ENCODE measurements at regions not wholly inside any gene's neighbourhood (a gene's known extent, or its start where the extent isn't known, plus 50 kb on each side); places are given as distances from the start of the nearest gene placed in this dataset.
A peak's percentile ranks its signal among the peaks of the same experiment; 100 is the strongest.

GRCh38 chr9:79801459-79801858, 229.7 kb downstream of the TLE4 start:
- DNase-seq, result no peak

DNA sequence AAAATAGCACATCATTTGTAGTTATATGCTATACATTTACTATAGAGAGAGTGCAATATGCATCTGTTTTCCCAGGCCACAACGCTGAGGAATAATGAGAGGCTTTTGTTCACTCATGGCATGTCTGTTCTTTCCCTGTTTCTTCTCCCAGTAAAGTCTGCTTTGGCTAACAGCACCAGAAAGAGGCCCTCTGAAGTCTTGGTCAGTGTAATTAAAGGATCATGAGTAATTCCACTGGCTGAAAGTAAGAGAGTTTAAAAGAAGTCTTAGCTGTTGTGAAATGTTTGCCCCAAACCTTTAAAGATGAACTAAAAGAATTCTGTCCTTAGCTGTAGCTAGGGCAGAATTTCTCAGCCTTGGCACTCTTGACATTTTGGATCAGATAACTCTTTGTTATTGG, 228.8 kb downstream of the TLE4 start:
- DNase-seq, result no peak

GRCh38 chr9:79799691-79800335, 228.0 kb downstream of the TLE4 start:
- peak; percentile 23 for DNase-seq

GRCh38 chr9:79798450-79798849, 226.7 kb downstream of the TLE4 start:
- no peak for DNase-seq

GRCh38 chr9:79796411-79796810, 224.6 kb downstream of the TLE4 start:
- DNase-seq, result no peak

DNA sequence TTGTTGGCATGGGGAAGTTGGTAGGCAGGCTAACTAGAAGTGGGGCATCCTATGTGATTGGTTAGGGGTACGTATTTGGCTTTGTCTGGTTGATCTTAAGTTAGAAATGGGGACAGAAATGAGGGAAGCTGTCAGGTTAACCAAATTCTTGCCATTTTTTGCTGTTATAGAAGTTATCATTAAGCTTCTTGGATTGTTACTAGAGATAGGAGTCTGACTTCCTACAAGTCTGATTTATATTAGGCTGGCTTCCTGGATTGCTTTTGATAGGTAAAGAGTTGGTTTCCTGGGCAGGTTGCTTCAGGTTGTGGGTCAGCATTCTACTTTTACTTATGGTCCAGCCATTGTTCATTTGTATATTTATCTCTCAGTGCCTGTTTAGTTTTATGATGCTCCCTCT, 216.9 kb downstream of the TLE4 start:
- no peak for DNase-seq

- DNase-seq, result no peak
Observed at GRCh38 chr9:79781263-79781662, 209.5 kb downstream of the TLE4 start.

DNA sequence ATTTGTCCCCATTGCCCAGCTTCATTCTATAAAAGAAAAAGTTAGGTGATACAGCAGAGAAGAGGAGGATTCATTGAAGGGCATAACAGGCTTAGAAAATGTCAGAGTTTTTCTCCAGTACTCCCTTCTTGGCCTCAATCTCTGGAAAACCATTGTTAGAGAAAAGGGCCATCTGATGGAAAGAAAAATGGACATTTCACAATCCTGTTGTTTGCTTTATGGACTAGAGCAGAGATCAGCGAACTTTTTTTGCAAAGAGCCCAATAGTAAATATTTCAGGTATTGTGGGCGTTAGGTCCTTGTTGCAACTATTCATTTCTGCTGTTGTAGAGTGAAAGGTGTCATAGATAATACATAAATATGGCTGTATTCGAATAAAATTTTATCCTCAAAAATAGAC, 208.8 kb downstream of the TLE4 start:
- DNase-seq, result no peak

DNA sequence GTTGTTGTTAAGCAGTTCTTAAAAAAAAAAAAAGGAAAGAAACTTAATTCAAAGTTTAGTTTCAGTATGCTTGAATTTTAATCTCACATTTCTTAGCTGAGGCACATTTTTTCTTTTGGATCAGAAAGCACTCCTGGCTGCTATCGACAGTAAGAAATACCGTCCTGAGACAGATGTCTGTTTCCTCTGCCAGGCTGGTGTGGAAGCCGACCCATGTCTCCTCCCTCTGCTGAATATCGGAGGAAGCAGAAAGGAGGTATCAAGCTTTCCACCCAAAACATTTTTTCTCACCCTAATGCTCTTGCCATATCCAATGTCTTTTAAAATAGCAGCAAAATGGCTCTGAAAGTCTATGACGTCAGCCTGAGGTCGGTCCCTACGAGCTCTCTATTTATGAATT, 208.1 kb downstream of the TLE4 start:
- no peak for DNase-seq

DNA sequence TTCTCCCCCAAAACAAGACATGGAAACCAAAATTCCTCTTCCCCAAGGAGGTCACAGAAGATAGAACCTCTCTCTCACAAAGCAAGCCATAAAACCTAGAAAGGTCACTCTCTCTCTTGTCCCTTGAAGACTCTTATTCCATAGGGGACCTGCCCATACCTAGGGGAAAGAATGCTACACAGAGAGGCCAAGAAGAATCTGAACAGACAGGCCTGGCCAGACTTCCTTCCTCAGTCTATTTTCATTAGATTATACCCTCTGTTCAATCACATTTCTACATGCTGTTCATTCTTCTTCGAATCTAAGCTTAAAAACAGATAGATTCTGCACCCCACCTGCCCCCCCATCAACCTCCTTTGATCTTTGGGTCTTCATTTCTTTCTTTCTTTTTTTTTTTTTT, 206.8 kb downstream of the TLE4 start:
- no peak for DNase-seq

GRCh38 chr9:79776581-79776980, 204.8 kb downstream of the TLE4 start:
- no peak for DNase-seq
